CD14-positive monocyte (primary cell): ENCODE measurements at regions not wholly inside any gene's neighbourhood (a gene's known extent, or its start where the extent isn't known, plus 50 kb on each side); places are given as distances from the start of the nearest gene placed in this dataset.

Experiments used
- DNase-seq, 3 donors: peaks; one replicate each; pipeline ENCODE4 v3.0.0-alpha.2; 2011 to 2022
- H2AFZ ChIP-seq: 2 replicates; pipeline ENCODE4 v1.6.0; 2012; ENCODE audit warnings: mild to moderate bottlenecking, low read depth, low read length, inconsistent platforms; ENCODE audit not compliant: insufficient read depth, poor library complexity, severe bottlenecking
- H3K27ac ChIP-seq, 2 donors: 1 replicate in 1 of 2; 2 replicates in 1 of 2; pipeline ENCODE4 v1.5.1; 2012 to 2013; ENCODE audit warnings: low read length in 2 of 2, control low read depth in 1 of 2, inconsistent platforms in 1 of 2, low read depth in 1 of 2, mild to moderate bottlenecking in 1 of 2
- H3K27me3 ChIP-seq, 2 donors: one replicate each; pipeline versions ENCODE4 v1.6.0 to v1.6.1; 2011 to 2013; ENCODE audit warnings: low read length in 2 of 2; ENCODE audit not compliant: control insufficient read depth in 2 of 2, insufficient read depth in 2 of 2
- H3K36me3 ChIP-seq, 2 donors: replicated peaks in 1 of 2; 1 replicate in 1 of 2; 2 replicates in 1 of 2; pipeline versions ENCODE4 v1.5.1 to v1.6.1; 2012 to 2013; ENCODE audit warnings: low read length in 2 of 2, control low read depth in 1 of 2, inconsistent platforms in 1 of 2, mild to moderate bottlenecking in 1 of 2; ENCODE audit not compliant: insufficient read depth in 2 of 2, control insufficient read depth in 1 of 2
- H3K4me1 ChIP-seq, 2 donors: 1 replicate in 1 of 2; 2 replicates in 1 of 2; pipeline versions ENCODE4 v1.5.1 to v1.6.1; 2012 to 2013; ENCODE audit warnings: low read length in 2 of 2, control low read depth in 1 of 2, inconsistent platforms in 1 of 2, mild to moderate bottlenecking in 1 of 2, moderate library complexity in 1 of 2; ENCODE audit not compliant: insufficient read depth in 2 of 2, control insufficient read depth in 1 of 2
- H3K4me2 ChIP-seq: replicated peaks from 2 replicates; pipeline ENCODE3; 2012; ENCODE audit warnings: low read length, moderate library complexity, mild to moderate bottlenecking; ENCODE audit not compliant: poor library complexity, severe bottlenecking; ENCODE audit errors: extremely low read depth
- H3K4me3 ChIP-seq, 3 experiments: fragments of 200-600 bp in 1 of 3; sonication (generic) in 1 of 3; replicated peaks in 1 of 3; 1 replicate in 2 of 3; 2 replicates in 1 of 3; pipeline ENCODE4 v1.5.1; 2011 to 2013; ENCODE audit warnings: low read length in 3 of 3, mild to moderate bottlenecking in 3 of 3, control low read depth in 2 of 3, low read depth in 2 of 3, inconsistent platforms in 1 of 3, moderate library complexity in 1 of 3
- H3K79me2 ChIP-seq: 2 replicates; pipeline ENCODE4 v1.6.0; 2012; ENCODE audit warnings: mild to moderate bottlenecking, control low read depth, inconsistent platforms, low read length, moderate library complexity; ENCODE audit not compliant: insufficient read depth
- H3K9ac ChIP-seq: 2 replicates; pipeline ENCODE4 v1.6.0; 2017; ENCODE audit warnings: low read length, mild to moderate bottlenecking; ENCODE audit not compliant: insufficient read depth, poor library complexity, severe bottlenecking
- H3K9me3 ChIP-seq, 2 donors: replicated peaks in 1 of 2; 1 replicate in 1 of 2; 2 replicates in 1 of 2; pipeline versions ENCODE4 v1.5.1 to v1.6.1; 2012 to 2013; ENCODE audit warnings: low read length in 2 of 2, control low read depth in 1 of 2; ENCODE audit not compliant: control insufficient read depth in 1 of 2, insufficient read depth in 1 of 2
- H4K20me1 ChIP-seq: 2 replicates; pipeline ENCODE4 v1.6.0; 2012; ENCODE audit warnings: mild to moderate bottlenecking, low read length, control low read depth, moderate library complexity; ENCODE audit not compliant: insufficient read depth
- H3K27ac Mint-ChIP-seq, 7 donors: one replicate each; pipeline ENCODE4 v1.8.0; 2020; ENCODE audit warnings: mild to moderate bottlenecking in 7 of 7, mixed read lengths in 7 of 7, moderate library complexity in 6 of 7, inconsistent platforms in 2 of 7
- H3K27me3 Mint-ChIP-seq, 3 donors: one replicate each; pipeline ENCODE4 v1.8.0; 2021 to 2022; ENCODE audit warnings: low read depth in 3 of 3, mild to moderate bottlenecking in 3 of 3, mixed read lengths in 3 of 3, moderate library complexity in 3 of 3, inconsistent platforms in 1 of 3
- H3K36me3 Mint-ChIP-seq, 2 donors: one replicate each; pipeline ENCODE4 v1.8.0; 2020; ENCODE audit warnings: mixed read lengths in 2 of 2, inconsistent platforms in 1 of 2, mild to moderate bottlenecking in 1 of 2
- H3K4me1 Mint-ChIP-seq: one replicate; pipeline ENCODE4 v1.8.0; 2020; ENCODE audit warnings: mild to moderate bottlenecking, mixed read lengths
- H3K4me3 Mint-ChIP-seq, 2 donors: one replicate each; pipeline ENCODE4 v1.8.0; 2020; ENCODE audit warnings: mild to moderate bottlenecking in 2 of 2, mixed read lengths in 2 of 2, moderate library complexity in 1 of 2
- H3K9me3 Mint-ChIP-seq, 7 donors: one replicate each; pipeline ENCODE4 v1.8.0; 2020 to 2022; ENCODE audit warnings: mixed read lengths in 7 of 7, mild to moderate bottlenecking in 6 of 7, moderate library complexity in 6 of 7, inconsistent platforms in 2 of 7
- WGBS: methylation state at CpG from one replicate; pipeline ENCODE4 v1.1.5; 2013; ENCODE audit warnings: missing lambda C conversion rate; ENCODE audit not compliant: insufficient coverage; 5-methylcytosine and 5-hydroxymethylcytosine counted together
- intact Hi-C, 2 donors: fragments of 100-400 bp; cut with micrococcal nuclease; formaldehyde crosslinking; loops; one replicate each; pipeline versions ENCODE4 v1.15.0 to v1.15.1; 2023
- TF ChIP-seq, protein P1 (sequence below): fragments of 200-600 bp; IDR thresholded peaks from one replicate; pipeline ENCODE4 v1.8.0; 2022; ENCODE audit warnings: antibody characterized with exemption, mild to moderate bottlenecking

DNA sequence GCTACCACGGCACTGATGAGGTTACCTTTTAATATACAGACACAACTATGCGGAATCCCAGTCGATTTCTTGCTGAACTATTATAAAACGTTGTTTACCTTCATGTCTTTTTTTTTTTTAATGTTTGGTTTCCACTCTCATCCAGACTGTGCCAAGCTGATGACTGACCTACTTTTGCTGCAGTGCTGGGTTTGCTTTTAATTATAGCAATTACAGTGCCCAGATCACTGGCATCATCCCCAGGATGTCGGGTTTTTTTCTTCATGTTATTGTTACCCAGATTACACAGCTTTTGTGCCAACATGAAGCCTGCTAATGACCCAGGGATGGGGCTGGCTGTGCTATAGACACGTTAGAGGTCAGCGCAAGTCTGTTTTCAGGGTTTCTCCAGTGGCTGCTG is 294.0 kb upstream of the ATP10A start:
- no peaks in the 10 kb centered on the region for H3K4me1 Mint-ChIP-seq
- 93% methylated on average over 4 of the region's 7 CpGs for WGBS

DNA sequence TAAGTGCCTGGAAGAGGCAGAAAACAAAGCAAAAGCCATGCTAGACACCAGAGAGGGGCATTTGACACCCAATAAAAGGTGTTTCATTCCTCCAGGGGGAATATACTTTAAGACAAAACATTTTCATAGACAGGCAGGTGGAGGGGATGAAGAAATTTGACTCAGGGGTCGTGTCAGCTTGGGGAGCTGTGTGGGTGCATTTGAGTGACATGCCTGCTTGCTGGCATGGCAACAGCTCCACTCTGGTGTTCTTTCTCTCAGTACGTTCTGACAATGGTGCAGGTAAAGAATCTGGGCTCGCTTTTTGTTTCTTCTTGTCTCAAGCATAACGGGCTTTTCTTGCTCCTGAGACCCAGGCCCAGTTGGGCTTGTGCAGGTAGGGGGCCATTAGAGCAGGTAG is 292.9 kb upstream of the ATP10A start:
- H3K4me2 ChIP-seq: no peak overlapping the region
- Mint-ChIP-seq H3K4me1 (no peaks in the 10 kb centered on the region), H3K36me3 (no peaks in the 10 kb centered on the region), H3K9me3 (peaks cover 15 to 27% (median 23%) of the 10 kb centered on the region in 7 donors), H3K4me3 (no peak overlapping the region), H3K27ac (peak overlapping the region in 1 of 7 donors; percentile 21), H3K27me3 (peaks cover 0 to 3% (median 2%) of the 10 kb centered on the region in 3 donors)
- TF ChIP-seq, protein P1, sequence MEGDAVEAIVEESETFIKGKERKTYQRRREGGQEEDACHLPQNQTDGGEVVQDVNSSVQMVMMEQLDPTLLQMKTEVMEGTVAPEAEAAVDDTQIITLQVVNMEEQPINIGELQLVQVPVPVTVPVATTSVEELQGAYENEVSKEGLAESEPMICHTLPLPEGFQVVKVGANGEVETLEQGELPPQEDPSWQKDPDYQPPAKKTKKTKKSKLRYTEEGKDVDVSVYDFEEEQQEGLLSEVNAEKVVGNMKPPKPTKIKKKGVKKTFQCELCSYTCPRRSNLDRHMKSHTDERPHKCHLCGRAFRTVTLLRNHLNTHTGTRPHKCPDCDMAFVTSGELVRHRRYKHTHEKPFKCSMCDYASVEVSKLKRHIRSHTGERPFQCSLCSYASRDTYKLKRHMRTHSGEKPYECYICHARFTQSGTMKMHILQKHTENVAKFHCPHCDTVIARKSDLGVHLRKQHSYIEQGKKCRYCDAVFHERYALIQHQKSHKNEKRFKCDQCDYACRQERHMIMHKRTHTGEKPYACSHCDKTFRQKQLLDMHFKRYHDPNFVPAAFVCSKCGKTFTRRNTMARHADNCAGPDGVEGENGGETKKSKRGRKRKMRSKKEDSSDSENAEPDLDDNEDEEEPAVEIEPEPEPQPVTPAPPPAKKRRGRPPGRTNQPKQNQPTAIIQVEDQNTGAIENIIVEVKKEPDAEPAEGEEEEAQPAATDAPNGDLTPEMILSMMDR: no peak
- H3K4me3 ChIP-seq: no peak overlapping the region
- H3K9ac ChIP-seq: no peak overlapping the region
- no peaks in the 10 kb centered on the region for H3K4me1 ChIP-seq
- no peaks in the 10 kb centered on the region for H4K20me1 ChIP-seq
- peaks cover 19 to 31% of the 10 kb centered on the region in 2 donors for H3K9me3 ChIP-seq
- intact Hi-C loops: no loop called here
- DNase-seq: no peak
- 81% methylated on average over 3 of the region's 4 CpGs for WGBS
- H3K27me3 ChIP-seq: no peaks in the 10 kb centered on the region
- H3K36me3 ChIP-seq: no peaks in the 10 kb centered on the region
- no peak overlapping the region for H3K27ac ChIP-seq
- H2AFZ ChIP-seq: no peak overlapping the region
- H3K79me2 ChIP-seq: no peaks in the 10 kb centered on the region

More for the DNA sequence above, 294.0 kb upstream of the ATP10A start:
- intact Hi-C loops: no loop called here
- Histone ChIP-seq H3K27me3 (no peaks in the 10 kb centered on the region), H2AFZ (no peak overlapping the region), H3K36me3 (no peaks in the 10 kb centered on the region), H3K4me2 (no peak overlapping the region), H3K4me3 (no peak overlapping the region), H4K20me1 (no peaks in the 10 kb centered on the region), H3K9me3 (peaks cover 27 to 41% of the 10 kb centered on the region in 2 donors), H3K4me1 (no peaks in the 10 kb centered on the region), H3K79me2 (no peaks in the 10 kb centered on the region), H3K9ac (no peak overlapping the region), H3K27ac (no peak overlapping the region)
- Mint-ChIP-seq H3K9me3 (peaks cover 15 to 37% (median 21%) of the 10 kb centered on the region in 7 donors), H3K36me3 (no peaks in the 10 kb centered on the region), H3K27ac (no peak overlapping the region), H3K27me3 (peaks cover 0 to 3% (median 2%) of the 10 kb centered on the region in 3 donors), H3K4me3 (no peak overlapping the region)
- TF ChIP-seq, protein P1: no peak
- DNase-seq: no peak
